ENCODE measurements at regions not wholly inside any gene's neighbourhood (a gene's known extent, or its start where the extent isn't known, plus 50 kb on each side); places are given as distances from the start of the nearest gene placed in this dataset.
"Not testable (repeated sequence)": the region's sequence is repeated elsewhere in the genome, so short reads cannot be mapped to it uniquely, and the experiment has no call there.

GRCh38 chr1:82062206-82062605, 261.5 kb downstream of the ADGRL2 start:
- no peak for DNase-seq (ENCODE audit: low read depth)

- no peak for DNase-seq (ENCODE audit: low read depth)
Measured at GRCh38 chr1:82059959-82060358, 259.2 kb downstream of the ADGRL2 start.

GRCh38 chr1:82057011-82057410, 256.3 kb downstream of the ADGRL2 start:
- DNase-seq (ENCODE audit: low read depth), result no peak

DNA sequence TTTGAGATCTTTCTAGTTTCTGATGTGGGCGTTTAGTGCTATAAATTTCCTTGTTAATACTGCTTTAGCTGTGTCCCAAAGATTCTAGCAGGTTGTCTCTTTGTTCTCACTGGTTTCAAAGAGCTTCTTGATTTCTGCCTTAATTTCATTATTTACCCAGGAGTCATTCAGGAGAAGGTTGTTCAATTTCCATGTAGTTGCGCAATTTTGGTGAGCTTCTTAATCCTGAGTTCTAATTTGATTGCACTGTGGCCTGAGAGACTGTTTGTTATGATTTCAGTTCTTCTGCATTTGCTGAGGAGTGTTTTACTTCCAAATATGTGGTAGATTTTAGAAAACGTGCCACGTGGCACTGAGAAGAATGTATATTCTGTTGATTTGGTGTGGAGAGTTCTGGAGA, 254.6 kb downstream of the ADGRL2 start:
- DNase-seq (ENCODE audit: low read depth), result not testable (repeated sequence)

GRCh38 chr1:82052563-82052962, 251.8 kb downstream of the ADGRL2 start:
- DNase-seq (ENCODE audit: low read depth), result no peak

DNA sequence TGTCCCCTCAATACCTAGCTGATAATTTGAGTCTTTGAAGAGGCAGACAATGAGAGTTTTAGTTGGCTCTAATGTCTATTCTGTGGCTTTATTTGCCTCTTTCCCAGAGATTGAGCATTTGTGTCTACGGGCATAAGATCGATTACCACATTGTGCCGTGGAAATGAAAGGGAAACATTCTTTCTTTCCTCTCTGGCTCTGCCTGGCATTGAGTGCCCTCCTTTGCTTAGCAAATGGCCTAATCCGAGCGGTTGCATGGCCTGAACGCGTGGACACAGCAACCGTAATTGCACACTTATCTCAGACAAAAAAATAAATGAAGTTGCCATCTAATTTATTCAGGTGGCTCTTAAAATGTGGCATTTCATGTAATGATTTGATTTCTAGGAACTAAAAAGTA, 247.9 kb downstream of the ADGRL2 start:
- DNase-seq (ENCODE audit: low read depth), result no peak

DNA sequence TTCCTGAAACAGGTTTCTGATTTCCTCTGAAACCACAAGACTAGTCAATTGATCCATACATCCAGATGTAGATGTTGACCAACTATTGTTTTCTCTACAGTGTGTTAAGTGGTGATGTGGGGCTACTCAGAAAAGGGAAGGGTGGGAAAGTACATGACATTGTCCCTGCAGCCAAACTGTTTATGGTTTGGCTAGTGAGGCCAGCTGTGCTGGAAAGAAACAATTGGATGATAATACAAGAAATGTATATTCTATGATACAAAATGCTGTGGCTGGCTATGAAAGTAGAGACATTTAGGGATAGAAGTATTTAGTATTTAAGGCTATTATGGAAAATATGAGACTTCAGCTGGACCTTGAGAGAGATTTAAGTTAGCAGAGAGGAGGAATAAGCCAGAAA, 244.5 kb downstream of the ADGRL2 start:
- DNase-seq (ENCODE audit: low read depth), result no peak

DNA sequence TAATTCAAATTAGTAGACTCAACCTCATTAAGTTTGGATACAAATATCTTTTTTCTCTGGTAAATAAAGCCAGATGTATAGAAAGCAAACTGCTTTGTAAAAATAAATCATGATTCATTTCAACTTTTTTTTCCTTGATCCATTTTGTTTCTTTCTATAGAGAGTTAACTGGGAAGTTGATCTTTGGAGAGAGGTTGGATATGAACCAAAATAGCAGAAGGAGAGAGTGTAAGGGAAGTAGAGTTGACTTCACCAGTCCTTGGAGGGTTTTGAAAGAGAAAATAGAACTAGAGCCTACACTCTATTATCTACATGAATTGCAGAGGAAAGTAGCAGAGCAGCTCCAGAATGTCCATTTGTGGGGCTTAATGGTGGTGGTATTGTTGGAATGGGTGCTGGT, 243.8 kb downstream of the ADGRL2 start:
- DNase-seq (ENCODE audit: low read depth), result no peak

- DNase-seq (ENCODE audit: low read depth), result no peak
Measured at GRCh38 chr1:82044111-82044510, 243.4 kb downstream of the ADGRL2 start.

DNA sequence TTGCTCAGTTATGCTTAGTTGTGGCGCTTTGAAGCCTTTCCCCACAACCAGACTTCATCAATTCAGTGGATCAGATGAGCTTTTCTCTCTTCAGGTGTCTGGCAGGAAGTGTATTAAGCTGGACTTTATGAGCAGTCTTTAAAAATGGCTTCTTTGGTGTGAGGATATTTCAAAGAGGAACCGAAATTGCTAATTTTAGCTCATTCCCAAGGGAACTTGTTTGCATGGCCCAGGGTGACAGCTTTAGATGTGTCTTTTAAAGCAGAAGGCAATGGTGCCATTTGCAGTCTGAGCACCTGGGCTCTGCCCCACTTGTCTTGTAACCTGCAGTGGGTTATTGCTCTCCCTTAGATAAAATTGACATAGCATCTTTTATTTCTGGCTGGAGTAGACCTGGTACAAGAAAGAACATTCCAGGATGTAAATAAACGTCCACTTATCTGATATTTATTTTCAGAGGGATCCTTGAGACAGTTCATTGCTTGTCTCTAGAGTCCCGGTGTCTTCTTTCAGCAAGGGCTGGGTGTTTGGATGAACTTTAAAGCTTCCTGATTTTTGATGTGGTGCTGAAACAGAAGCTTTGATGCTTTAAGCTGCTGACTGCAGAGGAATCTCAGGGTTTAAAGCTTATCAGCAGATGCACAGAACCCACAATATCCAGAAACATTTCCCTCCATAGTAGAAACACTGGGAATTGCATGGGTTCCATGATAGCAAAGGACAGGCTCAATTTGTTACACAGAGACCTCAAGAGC, 241.7 kb downstream of the ADGRL2 start:
- no peak for DNase-seq (ENCODE audit: low read depth)
